ENCODE measurements at regions not wholly inside any gene's neighbourhood (a gene's known extent, or its start where the extent isn't known, plus 50 kb on each side); places are given as distances from the start of the nearest gene placed in this dataset.

DNA sequence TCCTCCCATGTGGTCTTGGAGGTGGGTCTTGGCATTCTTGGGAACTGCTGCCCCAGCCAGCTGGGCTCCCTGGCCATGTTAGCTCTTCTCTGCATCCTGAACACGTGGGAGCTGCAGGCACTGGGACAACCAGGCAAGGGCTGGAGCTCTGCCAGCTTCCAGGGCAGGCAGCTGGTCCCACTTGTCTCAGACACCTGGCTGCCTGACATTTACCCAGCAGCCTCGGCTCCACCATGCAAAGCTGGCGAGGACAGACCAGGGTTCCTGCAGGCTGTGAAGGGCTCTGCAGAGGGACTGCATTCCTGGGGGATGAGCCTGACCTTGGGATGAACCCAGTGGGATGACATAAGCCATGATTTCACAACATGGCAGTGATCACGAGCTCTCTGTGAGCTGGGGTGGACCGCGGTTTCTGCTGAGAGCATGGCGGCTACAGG is 99.0 kb upstream of the TSHZ3 start:
- TF ChIP-seq YY1 (IDR thresholded peaks at IDR 0.05; ENCODE audit: insufficient read depth, insufficient read length) (no peak), ZNF274 (IDR thresholded peaks at IDR 0.05; ENCODE audit: low read depth, low read length) (no peak), SUZ12 (IDR thresholded peaks at IDR 0.05; ENCODE audit: extremely low read depth, insufficient read depth, insufficient read length) (no peak)
- Histone ChIP-seq H3K27me3 (ENCODE audit: insufficient read depth, insufficient read length) (no peaks in the 10 kb centered on the region), H3K9me3 (ENCODE audit: insufficient read depth, low read length) (peaks cover 6% of the 10 kb centered on the region; the same call in 1 of the 2 replicates), H3K9ac (ENCODE audit: insufficient read length, low read depth) (no peak overlapping the region), H3K4me3 (ENCODE audit: insufficient read length, low read depth) (no peak overlapping the region), H3K4me1 (ENCODE audit: insufficient read depth, insufficient read length) (no peaks in the 10 kb centered on the region), H3K36me3 (ENCODE audit: insufficient read depth, insufficient read length, low read length) (no peaks in the 10 kb centered on the region)
- no peak for DNase-seq (ENCODE audit: low read depth, low spot score)

DNA sequence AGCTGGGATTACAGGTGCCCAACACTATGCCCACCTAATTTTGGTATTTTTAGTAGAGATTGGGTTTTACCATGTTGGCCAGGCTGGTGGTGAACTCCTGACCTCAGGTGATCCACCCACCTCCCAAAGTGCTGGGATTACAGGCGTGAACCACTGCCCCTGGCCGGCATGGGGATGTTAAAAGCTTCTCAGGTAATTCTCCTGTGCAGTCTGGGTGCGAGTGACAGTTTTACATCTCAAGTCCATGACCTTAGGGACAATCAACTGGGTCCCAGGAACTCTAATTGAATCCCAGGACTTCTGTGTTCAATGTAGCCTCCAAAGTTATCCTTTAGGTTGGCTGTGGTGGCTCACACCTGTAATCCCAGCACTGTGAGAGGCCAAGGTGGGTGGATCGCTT is 100.1 kb upstream of the TSHZ3 start:
- H3K4me1 ChIP-seq (ENCODE audit: insufficient read depth, insufficient read length), result no peaks in the 10 kb centered on the region
- no peaks in the 10 kb centered on the region for H3K27me3 ChIP-seq (ENCODE audit: insufficient read depth, insufficient read length)
- no peak overlapping the region for H3K4me3 ChIP-seq (ENCODE audit: insufficient read length, low read depth)
- H3K9me3 ChIP-seq (ENCODE audit: insufficient read depth, low read length), result peaks cover 6% of the 10 kb centered on the region; the same call in 1 of the 2 replicates
- no peaks in the 10 kb centered on the region for H3K36me3 ChIP-seq (ENCODE audit: insufficient read depth, insufficient read length, low read length)
- H3K9ac ChIP-seq (ENCODE audit: insufficient read length, low read depth), result no peak overlapping the region
- no peak for DNase-seq (ENCODE audit: low read depth, low spot score)
- TF ChIP-seq SUZ12 (IDR thresholded peaks at IDR 0.05; ENCODE audit: extremely low read depth, insufficient read depth, insufficient read length), result no peak
- no peak for TF ChIP-seq ZNF274 (IDR thresholded peaks at IDR 0.05; ENCODE audit: low read depth, low read length)
- no peak for TF ChIP-seq YY1 (IDR thresholded peaks at IDR 0.05; ENCODE audit: insufficient read depth, insufficient read length)

DNA sequence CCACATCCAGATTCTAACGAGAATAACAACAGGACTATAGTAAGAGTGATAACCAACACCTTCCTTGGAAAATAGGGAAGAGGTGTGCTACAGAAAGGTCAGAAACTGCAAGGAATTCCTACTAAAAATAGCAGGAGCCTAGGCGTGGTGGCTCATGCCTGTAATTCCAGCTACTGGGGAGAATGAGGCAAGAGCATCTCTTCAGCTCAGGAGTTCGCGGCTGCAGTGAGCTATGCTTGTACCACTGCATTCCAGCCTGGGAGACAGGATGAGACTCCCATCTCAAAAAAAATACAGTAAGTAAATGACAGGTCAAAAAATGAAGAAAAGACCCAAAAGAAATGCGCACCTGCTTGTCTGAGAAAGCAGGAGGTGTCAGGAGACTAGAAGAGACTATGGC is 101.5 kb upstream of the TSHZ3 start:
- no peaks in the 10 kb centered on the region for H3K27me3 ChIP-seq (ENCODE audit: insufficient read depth, insufficient read length)
- H3K4me1 ChIP-seq (ENCODE audit: insufficient read depth, insufficient read length), result no peaks in the 10 kb centered on the region
- DNase-seq (ENCODE audit: low read depth, low spot score), result no peak
- no peak overlapping the region for H3K4me3 ChIP-seq (ENCODE audit: insufficient read length, low read depth)
- no peak overlapping the region for H3K9ac ChIP-seq (ENCODE audit: insufficient read length, low read depth)
- H3K36me3 ChIP-seq (ENCODE audit: insufficient read depth, insufficient read length, low read length), result no peaks in the 10 kb centered on the region
- TF ChIP-seq YY1 (IDR thresholded peaks at IDR 0.05; ENCODE audit: insufficient read depth, insufficient read length) (no peak), ZNF274 (IDR thresholded peaks at IDR 0.05; ENCODE audit: low read depth, low read length) (no peak), SUZ12 (IDR thresholded peaks at IDR 0.05; ENCODE audit: extremely low read depth, insufficient read depth, insufficient read length) (no peak)
- peaks cover under 1% of the 10 kb centered on the region; the same call in 1 of the 2 replicates for H3K9me3 ChIP-seq (ENCODE audit: insufficient read depth, low read length)

DNA sequence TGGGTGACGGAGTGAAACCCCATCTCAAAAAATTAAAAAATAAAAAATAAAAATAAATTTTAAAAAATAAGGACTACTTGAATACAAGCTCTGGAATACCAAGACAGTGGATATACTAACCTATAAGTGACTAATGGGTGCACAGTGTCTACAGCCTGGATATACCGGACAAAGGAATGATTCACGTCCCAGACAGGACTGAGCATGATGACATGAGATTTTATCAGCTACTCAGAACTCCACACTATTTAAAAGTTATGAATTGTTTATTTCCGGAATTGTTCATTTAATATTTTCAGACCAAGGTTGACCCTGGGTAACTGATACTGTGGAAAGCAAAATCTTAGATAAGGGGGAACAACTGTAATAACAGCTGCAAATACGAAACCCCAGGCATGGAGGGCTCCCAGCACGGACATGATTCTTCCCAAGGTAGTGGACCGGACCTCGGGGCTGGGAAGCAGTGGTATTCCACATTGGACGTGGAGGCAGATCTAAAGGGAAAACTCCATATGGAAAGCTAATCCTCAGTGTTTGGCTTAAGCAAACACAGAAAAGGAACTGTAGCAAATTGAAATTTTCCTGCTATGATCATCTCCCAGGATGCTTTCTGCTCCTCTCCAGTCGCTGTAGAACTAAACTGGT is 102.6 kb upstream of the TSHZ3 start:
- H3K27me3 ChIP-seq (ENCODE audit: insufficient read depth, insufficient read length), result no peaks in the 10 kb centered on the region
- H3K4me1 ChIP-seq (ENCODE audit: insufficient read depth, insufficient read length), result no peaks in the 10 kb centered on the region
- H3K9ac ChIP-seq (ENCODE audit: insufficient read length, low read depth), result no peak overlapping the region

GRCh38 chr19:31459430-31459829 is 110.2 kb upstream of the TSHZ3 start:
- no peaks in the 10 kb centered on the region for H3K9me3 ChIP-seq (ENCODE audit: insufficient read depth, low read length)
- no peak for TF ChIP-seq ZNF274 (IDR thresholded peaks at IDR 0.05; ENCODE audit: low read depth, low read length)
- TF ChIP-seq SUZ12 (IDR thresholded peaks at IDR 0.05; ENCODE audit: extremely low read depth, insufficient read depth, insufficient read length), result no peak
- TF ChIP-seq YY1 (IDR thresholded peaks at IDR 0.05; ENCODE audit: insufficient read depth, insufficient read length), result no peak
- no peaks in the 10 kb centered on the region for H3K4me1 ChIP-seq (ENCODE audit: insufficient read depth, insufficient read length)
- no peaks in the 10 kb centered on the region for H3K27me3 ChIP-seq (ENCODE audit: insufficient read depth, insufficient read length)
- no peak for DNase-seq (ENCODE audit: low read depth, low spot score)
- H3K4me3 ChIP-seq (ENCODE audit: insufficient read length, low read depth), result no peak overlapping the region
- no peaks in the 10 kb centered on the region for H3K36me3 ChIP-seq (ENCODE audit: insufficient read depth, insufficient read length, low read length)
- no peak overlapping the region for H3K9ac ChIP-seq (ENCODE audit: insufficient read length, low read depth)

More for the DNA sequence above, 102.6 kb upstream of the TSHZ3 start:
- H3K9me3 ChIP-seq (ENCODE audit: insufficient read depth, low read length), result no peaks in the 10 kb centered on the region
- TF ChIP-seq YY1 (IDR thresholded peaks at IDR 0.05; ENCODE audit: insufficient read depth, insufficient read length), result no peak
- H3K36me3 ChIP-seq (ENCODE audit: insufficient read depth, insufficient read length, low read length), result no peaks in the 10 kb centered on the region
- no peak overlapping the region for H3K4me3 ChIP-seq (ENCODE audit: insufficient read length, low read depth)
- no peak for DNase-seq (ENCODE audit: low read depth, low spot score)

DNA sequence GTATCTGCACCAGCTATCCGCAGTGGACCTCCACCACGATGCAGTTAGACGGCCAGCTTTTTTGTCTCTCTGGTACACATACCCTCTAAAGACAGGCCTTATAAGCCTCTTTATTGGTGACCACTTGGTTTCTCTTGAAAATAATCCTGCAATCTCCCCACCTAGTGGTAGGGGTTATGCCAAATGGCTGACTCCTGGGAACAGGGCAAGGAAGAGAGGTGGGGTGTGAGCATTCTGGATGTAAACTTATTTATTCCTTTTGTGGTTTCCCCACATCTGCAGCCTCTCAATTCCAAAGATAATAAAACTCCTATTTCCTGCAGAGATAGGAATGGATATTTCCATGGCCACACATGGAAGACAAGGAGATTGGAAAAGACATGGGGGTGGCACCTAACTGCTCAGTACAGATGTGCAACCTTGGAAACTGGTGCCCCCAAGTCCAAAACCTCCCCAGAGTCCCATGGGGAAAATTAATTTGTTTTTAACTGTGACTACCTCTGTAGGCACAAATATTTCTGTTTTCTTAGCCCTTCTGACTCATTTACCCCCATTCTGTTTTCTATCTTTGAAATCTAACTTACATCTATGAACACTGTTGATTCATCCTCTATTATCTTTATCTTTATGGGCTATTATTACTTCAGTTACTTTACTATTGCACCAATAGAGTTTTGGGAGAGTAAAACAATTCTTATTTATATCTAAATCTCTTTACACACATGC is 112.7 kb upstream of the TSHZ3 start:
- Histone ChIP-seq H3K4me1 (ENCODE audit: insufficient read depth, insufficient read length) (no peaks in the 10 kb centered on the region), H3K36me3 (ENCODE audit: insufficient read depth, insufficient read length, low read length) (no peaks in the 10 kb centered on the region), H3K4me3 (ENCODE audit: insufficient read length, low read depth) (no peak overlapping the region), H3K27me3 (ENCODE audit: insufficient read depth, insufficient read length) (no peaks in the 10 kb centered on the region), H3K9ac (ENCODE audit: insufficient read length, low read depth) (no peak overlapping the region), H3K9me3 (ENCODE audit: insufficient read depth, low read length) (no peaks in the 10 kb centered on the region)
- DNase-seq (ENCODE audit: low read depth, low spot score), result no peak
- TF ChIP-seq SUZ12 (IDR thresholded peaks at IDR 0.05; ENCODE audit: extremely low read depth, insufficient read depth, insufficient read length) (no peak), ZNF274 (IDR thresholded peaks at IDR 0.05; ENCODE audit: low read depth, low read length) (no peak), YY1 (IDR thresholded peaks at IDR 0.05; ENCODE audit: insufficient read depth, insufficient read length) (no peak)

DNA sequence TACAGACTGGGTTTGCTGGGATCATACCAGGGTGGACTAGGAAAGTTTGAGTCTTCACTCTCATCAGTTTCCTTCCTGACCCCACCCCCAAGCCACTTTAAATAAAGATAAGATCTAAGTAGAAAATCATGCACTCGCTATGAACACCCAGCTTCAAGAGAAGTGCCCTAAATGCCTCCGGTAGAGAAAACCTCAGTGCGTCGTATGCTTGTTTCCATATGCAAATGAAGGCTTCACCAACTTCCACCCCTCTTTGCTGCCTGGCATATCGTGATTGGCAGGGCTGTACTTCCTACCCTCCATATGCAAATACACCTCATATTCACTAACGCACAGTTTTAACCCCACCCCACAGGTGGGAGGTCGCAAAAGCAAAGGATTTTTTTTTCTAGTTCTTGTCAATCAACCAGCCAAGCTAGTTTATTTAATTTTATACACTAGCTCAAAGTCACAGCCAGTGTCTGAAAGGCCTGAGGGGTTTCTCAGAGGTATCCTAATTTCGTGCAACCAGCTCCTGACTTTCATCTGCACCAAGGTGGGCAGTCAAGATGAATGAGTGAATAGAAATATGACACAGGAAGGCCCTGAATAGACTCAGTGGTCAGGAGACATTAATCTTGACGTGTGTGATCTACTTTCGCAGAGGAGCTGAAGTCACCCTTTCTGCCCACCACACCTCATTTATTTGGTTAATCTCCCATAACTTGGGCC is 121.1 kb upstream of the TSHZ3 start:
- TF ChIP-seq ZNF274 (IDR thresholded peaks at IDR 0.05; ENCODE audit: low read depth, low read length) (no peak), YY1 (IDR thresholded peaks at IDR 0.05; ENCODE audit: insufficient read depth, insufficient read length) (no peak), SUZ12 (IDR thresholded peaks at IDR 0.05; ENCODE audit: extremely low read depth, insufficient read depth, insufficient read length) (no peak)
- H3K9me3 ChIP-seq (ENCODE audit: insufficient read depth, low read length), result no peaks in the 10 kb centered on the region
- no peaks in the 10 kb centered on the region for H3K27me3 ChIP-seq (ENCODE audit: insufficient read depth, insufficient read length)
- DNase-seq (ENCODE audit: low read depth, low spot score), result no peak
- H3K4me1 ChIP-seq (ENCODE audit: insufficient read depth, insufficient read length), result no peaks in the 10 kb centered on the region
- H3K36me3 ChIP-seq (ENCODE audit: insufficient read depth, insufficient read length, low read length), result no peaks in the 10 kb centered on the region
- no peak overlapping the region for H3K9ac ChIP-seq (ENCODE audit: insufficient read length, low read depth)
- no peak overlapping the region for H3K4me3 ChIP-seq (ENCODE audit: insufficient read length, low read depth)
